HUES64 (cell line): ENCODE measurements at regions not wholly inside any gene's neighbourhood (a gene's known extent, or its start where the extent isn't known, plus 50 kb on each side); places are given as distances from the start of the nearest gene placed in this dataset.
"Not testable (repeated sequence)": the region's sequence is repeated elsewhere in the genome, so short reads cannot be mapped to it uniquely, and the experiment has no call there.

Experiments used
- H3K27ac ChIP-seq: 2 replicates; pipeline ENCODE4 v1.7.0; 2013; ENCODE audit warnings: low read depth, low read length, inconsistent platforms
- H3K27me3 ChIP-seq: 2 replicates; pipeline ENCODE4 v1.6.1; 2013; ENCODE audit warnings: mild to moderate bottlenecking, low read length; ENCODE audit not compliant: insufficient read depth
- H3K36me3 ChIP-seq: 2 replicates; pipeline ENCODE4 v1.6.1; 2013; ENCODE audit warnings: mild to moderate bottlenecking, low read length; ENCODE audit not compliant: insufficient read depth
- H3K4me1 ChIP-seq: 2 replicates; pipeline ENCODE4 v1.6.1; 2013; ENCODE audit warnings: mild to moderate bottlenecking, low read length, moderate library complexity; ENCODE audit not compliant: insufficient read depth
- H3K4me3 ChIP-seq: 2 replicates; pipeline ENCODE4 v1.5.1; 2013; ENCODE audit warnings: mild to moderate bottlenecking, low read length, moderate library complexity
- H3K9ac ChIP-seq: 2 replicates; pipeline ENCODE4 v1.6.1; 2013; ENCODE audit warnings: mild to moderate bottlenecking, low read depth, low read length
- H3K9me3 ChIP-seq: 2 replicates; pipeline ENCODE4 v1.6.1; 2013; ENCODE audit warnings: low read depth, low read length; ENCODE audit not compliant: insufficient read depth
- WGBS: fragments of 150-250, 120-280 bp; methylation state at CpG from one replicate; pipeline ENCODE4 v1.1.7; 2013; ENCODE audit warnings: missing lambda C conversion rate; 5-methylcytosine and 5-hydroxymethylcytosine counted together

DNA sequence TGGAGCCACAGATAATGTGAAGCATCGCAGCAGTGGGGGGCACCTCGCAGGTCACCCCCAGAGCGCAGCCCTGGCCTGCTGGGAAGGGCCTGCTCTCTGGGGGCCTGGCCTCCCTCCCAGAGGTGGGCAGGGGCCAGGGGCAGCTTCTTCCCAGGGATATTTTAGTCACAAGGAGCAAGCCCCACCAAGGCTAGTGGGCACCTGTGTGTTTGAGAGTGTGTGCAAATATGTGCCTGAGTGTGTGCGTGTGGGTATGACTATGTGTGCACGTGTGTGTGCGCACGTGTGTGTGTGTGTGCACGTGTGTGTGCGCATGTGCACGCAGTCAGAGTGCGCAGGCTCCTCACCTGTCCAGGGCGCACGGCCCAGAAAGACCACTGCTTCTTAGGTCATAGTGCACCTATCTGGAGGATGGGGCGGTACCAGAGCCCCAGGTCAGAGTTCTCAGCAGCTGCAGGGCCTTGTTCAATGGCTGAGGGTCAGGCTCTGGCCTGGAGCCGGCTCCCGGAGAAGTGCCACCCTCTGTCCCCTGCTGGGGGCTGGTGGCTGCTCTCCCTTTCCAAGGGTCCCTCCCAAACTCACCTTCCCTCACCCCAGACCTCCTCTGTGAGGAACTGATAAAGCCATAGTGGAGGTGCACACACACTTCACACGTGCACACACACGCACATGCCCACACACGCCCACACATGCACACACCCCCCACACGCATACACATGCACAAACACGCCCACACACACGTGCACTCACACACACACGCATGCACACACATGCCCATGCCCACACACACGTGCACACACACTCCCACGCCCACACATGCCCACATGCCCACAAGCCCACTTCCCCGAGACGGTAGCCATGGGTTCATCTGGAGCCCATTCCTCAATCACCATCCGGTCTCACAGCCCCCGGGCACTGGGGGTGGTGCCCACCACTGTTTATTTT lies 128.5 kb downstream of the KIF26A start:
- Histone ChIP-seq H3K36me3 (no peaks in the 10 kb centered on the region), H3K4me3 (no peak overlapping the region), H3K9me3 (no peaks in the 10 kb centered on the region), H3K4me1 (no peaks in the 10 kb centered on the region), H3K27ac (no peak overlapping the region), H3K9ac (no peak overlapping the region), H3K27me3 (no peaks in the 10 kb centered on the region)
- WGBS, result 90% methylated on average over 29 of the region's 29 CpGs

DNA sequence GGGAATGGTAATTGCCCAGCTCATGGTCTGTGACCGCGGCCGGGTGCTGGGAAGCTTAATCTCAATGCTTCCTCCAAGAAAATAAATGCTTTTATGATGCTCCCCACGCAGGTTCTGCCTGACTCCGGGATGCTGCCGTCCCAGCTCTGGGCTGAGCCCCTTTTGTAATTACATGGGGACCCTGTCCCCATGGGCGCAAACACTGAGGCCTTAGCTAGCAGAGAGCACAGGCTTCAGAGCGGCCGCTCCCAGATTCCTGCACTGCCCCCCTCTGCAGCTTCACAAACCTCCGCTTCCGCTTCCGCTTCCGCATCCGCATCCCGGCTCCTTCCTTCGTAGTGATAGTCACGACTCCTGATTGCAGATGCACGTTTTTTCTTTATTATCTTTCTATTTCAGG lies 129.5 kb downstream of the KIF26A start:
- Histone ChIP-seq H3K27me3 (no peaks in the 10 kb centered on the region), H3K9ac (no peak overlapping the region), H3K4me3 (no peak overlapping the region), H3K4me1 (no peaks in the 10 kb centered on the region), H3K36me3 (no peaks in the 10 kb centered on the region), H3K27ac (no peak overlapping the region), H3K9me3 (no peaks in the 10 kb centered on the region)
- 88% methylated on average over 18 of the region's 18 CpGs for WGBS

DNA sequence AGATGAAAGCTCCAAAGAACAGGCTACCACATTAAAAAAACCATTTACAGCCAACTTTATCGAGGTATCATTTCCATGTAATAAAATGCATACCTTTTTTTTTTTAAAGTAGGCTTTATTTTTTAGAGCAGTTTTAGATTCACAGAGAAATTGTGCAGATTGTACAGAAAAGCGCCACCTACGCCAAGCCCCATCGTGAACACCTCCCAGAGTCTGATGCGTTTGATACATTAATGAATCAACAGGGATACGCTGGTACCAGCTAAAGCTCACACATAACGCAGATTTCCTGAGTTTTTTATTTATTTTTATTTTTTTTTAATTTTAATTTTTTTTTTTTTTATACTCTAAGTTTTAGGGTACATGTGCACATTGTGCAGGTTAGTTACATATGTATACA lies 129.9 kb downstream of the KIF26A start:
- Histone ChIP-seq H3K9me3 (no peaks in the 10 kb centered on the region), H3K4me3 (no peak overlapping the region), H3K27ac (no peak overlapping the region), H3K9ac (no peak overlapping the region), H3K27me3 (no peaks in the 10 kb centered on the region), H3K4me1 (no peaks in the 10 kb centered on the region), H3K36me3 (no peaks in the 10 kb centered on the region)
- WGBS, result 96% methylated on average over 6 of the region's 7 CpGs

DNA sequence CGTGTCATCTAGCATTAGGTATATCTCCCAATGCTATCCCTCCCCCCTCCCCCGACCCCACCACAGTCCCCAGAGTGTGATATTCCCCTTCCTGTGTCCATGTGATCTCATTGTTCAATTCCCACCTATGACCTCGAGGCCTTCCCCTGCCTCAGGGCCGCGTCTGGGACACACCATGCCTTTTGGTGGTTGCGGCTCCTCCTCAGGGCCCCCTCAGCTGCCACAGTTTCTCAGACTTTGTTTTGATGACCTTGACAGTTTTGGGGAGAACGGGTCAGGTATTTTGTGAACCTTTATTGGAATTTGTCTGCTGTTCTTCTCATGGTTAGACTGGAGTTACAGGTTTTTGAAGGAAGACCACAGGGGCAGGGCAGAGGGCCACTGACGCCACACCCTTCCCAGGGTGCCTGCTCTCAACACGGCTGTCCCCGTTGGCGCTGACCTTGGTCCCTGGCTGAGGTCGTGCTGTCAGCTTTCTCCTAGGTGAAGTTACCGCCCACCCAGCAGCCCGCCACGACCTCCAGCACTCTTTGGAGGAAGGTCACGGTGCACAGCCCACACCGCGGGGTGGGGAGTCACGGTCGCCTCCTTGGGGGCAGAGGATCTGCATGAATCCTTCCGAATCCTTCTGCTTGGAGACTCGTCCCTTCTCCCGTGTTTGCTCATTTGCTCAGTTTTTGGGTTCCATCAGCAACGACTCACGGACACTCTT lies 130.5 kb downstream of the KIF26A start:
- Histone ChIP-seq H3K4me1 (no peaks in the 10 kb centered on the region), H3K9me3 (no peaks in the 10 kb centered on the region), H3K27ac (no peak overlapping the region), H3K4me3 (no peak overlapping the region), H3K27me3 (no peaks in the 10 kb centered on the region), H3K36me3 (no peaks in the 10 kb centered on the region), H3K9ac (no peak overlapping the region)
- WGBS, result 88% methylated on average over 25 of the region's 25 CpGs

DNA sequence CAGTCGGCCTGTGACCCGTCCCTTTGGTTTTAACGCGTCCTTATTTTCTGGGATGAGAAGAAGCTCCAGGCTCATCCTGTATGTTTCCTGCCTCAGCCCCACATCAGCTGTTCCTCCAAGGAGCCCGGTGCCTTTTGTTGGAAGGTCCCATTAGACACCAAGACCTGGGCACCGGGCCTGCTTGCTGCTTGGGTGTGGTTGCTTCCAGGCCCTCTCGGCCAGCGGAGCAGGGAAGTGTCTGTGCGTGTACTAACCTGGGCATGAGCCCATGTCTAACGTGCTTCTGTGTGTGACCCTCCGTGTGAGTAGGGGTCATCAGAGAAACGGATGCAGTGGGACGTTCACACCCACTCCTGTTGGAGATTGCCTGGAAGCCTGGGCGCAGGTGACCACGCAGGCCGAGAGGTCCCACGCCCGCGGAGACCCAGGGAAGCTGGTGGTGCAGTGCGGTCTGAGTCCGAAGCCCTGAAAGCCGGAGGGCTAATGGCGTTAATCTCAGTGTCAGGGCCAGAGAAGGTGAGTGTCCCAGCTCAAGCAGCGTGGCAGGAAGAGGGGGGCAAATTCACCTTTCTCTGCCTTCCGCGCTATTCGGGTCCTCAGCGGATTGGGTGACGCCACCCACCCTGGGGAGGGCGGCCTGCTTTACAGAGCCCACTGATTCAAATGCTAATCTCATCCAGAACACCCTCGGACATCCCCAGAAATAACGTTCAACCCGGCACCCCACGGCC lies 131.3 kb downstream of the KIF26A start:
- H3K9ac ChIP-seq, H3K9me3 ChIP-seq, H3K27me3 ChIP-seq, H3K27ac ChIP-seq, H3K36me3 ChIP-seq, H3K4me1 ChIP-seq, H3K4me3 ChIP-seq: not testable (repeated sequence)
- WGBS, result 90% methylated on average over 33 of the region's 34 CpGs

DNA sequence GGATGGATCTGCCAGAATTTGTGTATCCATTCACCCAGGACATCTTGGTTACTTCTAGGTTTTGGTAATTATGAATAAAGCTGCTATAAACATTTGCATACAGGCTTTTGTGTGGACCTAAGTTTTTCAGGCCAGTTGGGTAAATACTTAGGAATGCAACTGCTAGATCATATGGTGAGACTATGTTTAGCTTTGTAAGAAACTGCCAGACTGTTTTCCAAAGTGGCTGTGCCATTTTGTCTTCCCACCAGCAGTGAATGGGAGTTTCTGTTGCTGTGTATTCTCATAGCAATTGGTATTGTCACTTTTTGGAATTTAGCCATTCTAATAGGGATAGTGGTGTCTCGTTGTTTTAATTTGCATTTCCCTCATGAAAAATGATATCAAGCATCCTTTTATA lies 133.0 kb downstream of the KIF26A start:
- Histone ChIP-seq H3K9ac (no peak overlapping the region), H3K4me1 (no peaks in the 10 kb centered on the region), H3K27me3 (no peaks in the 10 kb centered on the region), H3K36me3 (no peaks in the 10 kb centered on the region), H3K4me3 (no peak overlapping the region), H3K27ac (no peak overlapping the region), H3K9me3 (no peaks in the 10 kb centered on the region)
- WGBS, result 100% methylated on average over 1 of the region's 1 CpG

DNA sequence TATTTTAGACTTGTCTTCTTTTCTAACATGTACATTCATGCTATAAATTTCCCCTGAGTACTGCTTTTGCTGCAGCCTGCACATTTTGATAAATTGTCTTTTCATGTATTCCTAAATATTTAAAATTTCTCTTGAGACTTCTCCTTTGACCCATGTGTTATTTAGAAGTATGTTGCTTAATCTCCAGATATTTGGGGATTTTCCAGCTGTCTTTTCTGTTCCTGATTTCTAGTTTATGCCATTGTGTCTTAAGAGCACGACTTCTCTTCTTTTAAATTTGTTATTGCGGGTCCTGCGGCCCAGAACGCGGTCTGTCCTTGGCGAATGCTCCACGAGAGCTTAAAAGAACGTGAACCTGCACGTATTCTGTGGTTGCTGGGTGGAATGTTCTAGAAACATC lies 136.4 kb downstream of the KIF26A start:
- Histone ChIP-seq H3K27me3 (no peaks in the 10 kb centered on the region), H3K9me3 (no peaks in the 10 kb centered on the region), H3K9ac (no peak overlapping the region), H3K4me1 (no peaks in the 10 kb centered on the region), H3K27ac (no peak overlapping the region), H3K36me3 (no peaks in the 10 kb centered on the region), H3K4me3 (no peak overlapping the region)
- WGBS, result 97% methylated on average over 9 of the region's 9 CpGs

DNA sequence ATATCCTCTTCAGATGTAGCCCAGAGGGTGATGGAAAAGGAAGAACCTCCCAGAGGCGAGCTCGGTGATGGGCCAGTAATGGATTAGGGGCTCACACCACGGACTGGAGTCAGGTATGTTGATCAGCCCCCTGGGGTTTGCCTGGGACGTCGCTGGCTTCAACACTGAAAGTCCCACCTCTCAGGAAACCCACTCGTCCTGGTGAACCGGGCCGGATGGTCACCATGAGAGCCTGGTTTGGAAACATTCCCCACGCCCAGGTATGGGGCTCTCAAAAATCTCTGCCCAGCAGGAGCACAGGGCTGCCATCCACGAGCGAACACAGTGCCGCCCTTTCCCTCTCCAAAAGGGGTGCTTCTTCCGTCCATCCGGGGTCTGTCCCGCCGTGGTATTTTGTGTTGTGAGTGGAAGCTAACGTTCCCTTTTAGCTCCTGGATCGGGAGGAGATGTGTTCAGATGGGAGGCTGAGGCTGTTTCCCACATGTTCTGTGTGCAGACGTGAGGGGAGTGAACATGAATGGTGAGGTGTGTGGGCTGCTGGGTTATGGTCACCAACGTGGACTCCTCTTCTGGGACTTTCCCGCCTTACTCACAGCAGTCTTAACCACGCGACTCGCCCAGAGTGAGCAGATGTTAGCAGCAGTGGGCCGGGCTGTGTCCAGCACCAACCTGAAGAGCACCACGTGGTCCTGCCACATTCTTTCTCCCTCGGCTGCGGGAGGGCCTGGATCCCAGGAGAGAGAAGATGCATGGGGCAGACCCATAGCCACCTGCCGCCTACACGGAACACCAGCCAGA lies 139.2 kb downstream of the KIF26A start:
- Histone ChIP-seq H3K9ac (no peak overlapping the region), H3K4me1 (no peaks in the 10 kb centered on the region), H3K27ac (no peak overlapping the region), H3K36me3 (no peaks in the 10 kb centered on the region), H3K9me3 (no peaks in the 10 kb centered on the region), H3K4me3 (no peak overlapping the region), H3K27me3 (no peaks in the 10 kb centered on the region)
- 87% methylated on average over 30 of the region's 30 CpGs for WGBS

DNA sequence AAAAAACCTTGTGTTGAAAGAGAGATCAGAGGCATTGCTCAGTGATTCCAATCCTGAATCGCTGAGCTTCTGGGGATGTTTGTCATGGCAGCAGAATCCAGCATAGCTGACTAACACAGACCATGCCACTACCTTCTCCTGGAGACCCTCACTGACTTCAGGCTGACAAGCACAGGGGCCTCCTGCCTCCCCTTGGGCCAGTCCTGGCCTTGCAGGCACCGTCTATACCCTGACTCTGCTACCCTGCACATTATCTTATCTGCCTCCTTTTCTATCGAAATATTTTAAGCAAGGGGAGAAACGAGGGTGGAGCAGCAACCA lies 139.8 kb downstream of the KIF26A start:
- Histone ChIP-seq H3K4me1 (no peaks in the 10 kb centered on the region), H3K9me3 (no peaks in the 10 kb centered on the region), H3K4me3 (no peak overlapping the region), H3K27ac (no peak overlapping the region), H3K27me3 (no peaks in the 10 kb centered on the region), H3K36me3 (no peaks in the 10 kb centered on the region), H3K9ac (no peak overlapping the region)
- 96% methylated on average over 4 of the region's 4 CpGs for WGBS

DNA sequence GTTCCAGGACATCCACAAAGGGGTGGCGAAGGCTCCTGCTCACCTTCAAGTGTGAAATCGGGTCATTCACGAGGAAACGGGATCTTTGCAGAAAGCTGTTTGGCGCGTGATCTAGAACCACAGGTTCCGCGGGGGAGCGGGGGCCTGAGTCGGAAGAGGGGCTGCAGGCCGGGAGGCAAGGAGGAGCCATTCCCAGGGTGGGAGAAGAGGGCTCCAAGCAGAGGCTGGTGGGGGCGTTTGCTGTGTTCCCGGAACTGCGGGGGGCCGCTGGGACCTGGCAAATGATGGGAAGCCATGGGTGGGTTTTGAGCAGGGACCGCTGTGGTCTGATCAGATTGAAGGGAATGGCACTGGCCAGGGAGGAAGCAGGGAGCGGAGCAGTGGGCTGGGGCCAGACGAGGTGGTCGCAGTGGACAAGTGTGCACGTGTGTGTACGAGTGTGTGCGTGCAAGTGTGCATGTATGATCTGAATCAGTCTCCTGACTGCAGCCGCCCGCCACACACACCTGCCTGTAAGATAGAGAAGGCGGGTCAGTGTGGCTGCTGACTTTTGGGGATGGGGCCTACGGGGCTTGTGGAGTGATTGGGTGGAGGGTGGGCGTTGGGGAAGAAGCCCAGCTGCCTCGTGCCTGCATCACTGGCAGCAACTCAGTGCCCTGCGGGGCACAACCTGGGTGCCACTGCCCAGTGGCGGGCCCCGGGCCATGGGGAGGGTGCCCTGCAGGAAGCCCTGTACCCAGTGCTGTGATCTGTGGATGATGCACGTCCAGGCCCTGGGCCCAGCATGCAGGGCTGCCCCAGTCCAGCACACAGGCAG lies 141.9 kb downstream of the KIF26A start:
- Histone ChIP-seq H3K9me3 (no peaks in the 10 kb centered on the region), H3K4me3 (no peak overlapping the region), H3K4me1 (no peaks in the 10 kb centered on the region), H3K27me3 (no peaks in the 10 kb centered on the region), H3K36me3 (no peaks in the 10 kb centered on the region), H3K27ac (no peak overlapping the region), H3K9ac (no peak overlapping the region)
- WGBS, result 94% methylated on average over 32 of the region's 32 CpGs
